ENCODE measurements at regions not wholly inside any gene's neighbourhood (a gene's known extent, or its start where the extent isn't known, plus 50 kb on each side); places are given as distances from the start of the nearest gene placed in this dataset.

DNA sequence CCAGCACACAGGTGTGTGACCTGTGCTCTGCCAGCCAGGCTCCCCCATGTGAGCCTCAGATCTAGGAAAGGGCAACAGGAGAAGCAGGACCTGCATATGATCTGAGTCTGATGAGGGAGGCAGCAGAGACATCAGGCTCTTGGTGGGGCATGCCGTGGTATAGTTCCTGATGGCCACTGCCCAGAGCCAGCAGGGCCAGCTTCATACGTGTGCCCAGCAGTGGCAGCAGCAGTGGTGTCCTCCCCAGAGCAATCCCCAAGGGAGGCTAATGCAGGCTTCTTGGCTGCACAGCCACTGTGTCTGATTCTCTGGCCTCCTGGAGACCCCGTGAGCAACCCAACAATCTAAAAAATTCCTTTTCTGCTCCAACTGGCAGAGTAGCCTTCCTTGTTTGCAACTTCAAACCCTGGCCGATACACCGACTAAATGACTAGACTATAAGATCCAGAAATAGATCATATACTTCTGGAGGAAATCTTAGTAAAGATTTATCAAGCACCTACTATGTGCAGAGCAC lies 230.6 kb upstream of the ZMIZ1 start:
- Histone ChIP-seq H3K27ac (replicated peaks; ENCODE audit: low read length) (no peak overlapping the region), H3K4ac (ENCODE audit: low read length) (no peak overlapping the region), H3K9ac (ENCODE audit: low read depth, low read length, poor library complexity) (no peak overlapping the region), H3K4me3 (ENCODE audit: low read length in 2 of 2) (no peak overlapping the region), H2AFZ (ENCODE audit: low read length) (no peak overlapping the region), H2BK5ac (ENCODE audit: low read length) (no peak overlapping the region), H2AK5ac (ENCODE audit: low read depth, low read length) (peak overlapping the region; percentile 48), H4K8ac (ENCODE audit: low read depth, low read length) (no peak overlapping the region), H2BK120ac (ENCODE audit: low read depth, low read length) (no peak overlapping the region), H4K91ac (ENCODE audit: low read depth, low read length, poor library complexity) (peak overlapping the region; percentile 82), H3K27me3 (ENCODE audit: control insufficient read depth in 3 of 3, insufficient read depth in 3 of 3, low read depth in 1 of 3, low read length in 3 of 3) (peaks cover 0 to 3% (median 0%) of the 10 kb centered on the region in 3 experiments), H3K9me3 (replicated peaks in 1 of 2; ENCODE audit: control insufficient read depth in 2 of 2, insufficient read depth in 1 of 2, low read depth in 1 of 2, low read length in 2 of 2) (no peaks in the 10 kb centered on the region), H3K4me1 (ENCODE audit: control insufficient read depth in 2 of 2, insufficient read depth in 1 of 2, low read depth in 1 of 2, low read length in 2 of 2) (peaks cover 0 to 5% of the 10 kb centered on the region in 2 donors), H2BK12ac (ENCODE audit: low read length) (no peak overlapping the region), H3K36me3 (replicated peaks in 1 of 2; ENCODE audit: control insufficient read depth in 2 of 2, insufficient read depth in 2 of 2, low read length in 2 of 2) (no peaks in the 10 kb centered on the region), H3K18ac (ENCODE audit: low read length) (peak overlapping the region; percentile 7), H2BK15ac (ENCODE audit: low read length) (peak overlapping the region; percentile 86), H3K23ac (ENCODE audit: low read depth, low read length, poor library complexity) (no peak overlapping the region), H3K79me1 (ENCODE audit: low read depth, low read length) (no peaks in the 10 kb centered on the region), H3K14ac (ENCODE audit: low read length) (peak overlapping the region; percentile 4), H3K4me2 (ENCODE audit: insufficient read depth, low read length, poor library complexity, severe bottlenecking) (no peak overlapping the region)
- no peak for DNase-seq (ENCODE audit: low spot score)
- no CpG with 5 or more reads among the region's 5 CpGs for WGBS, 2 donors (ENCODE audit: extremely low coverage in 2 of 2, insufficient read length in 2 of 2, insufficient replicate concordance in 1 of 2)

DNA sequence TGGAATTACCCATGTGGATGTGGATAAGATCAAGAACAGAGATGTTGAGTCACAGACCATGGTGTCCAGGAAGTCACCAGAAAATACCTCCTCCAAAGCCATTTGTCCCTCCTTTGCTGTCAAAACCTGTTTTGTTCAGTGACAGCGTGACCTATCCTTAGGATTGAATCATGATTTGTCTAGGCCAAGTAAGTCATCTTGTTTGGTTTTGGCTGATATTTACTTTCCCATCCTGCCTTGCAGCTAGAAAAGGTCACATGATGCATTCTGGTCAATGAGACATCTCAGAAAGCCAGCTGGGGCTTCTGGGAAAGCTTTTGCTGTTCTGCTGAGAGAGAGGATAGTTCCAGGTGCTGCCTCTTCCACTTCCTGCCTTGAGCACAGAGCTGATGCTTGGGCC lies 225.3 kb upstream of the ZMIZ1 start:
- Histone ChIP-seq H3K4me3 (ENCODE audit: low read length in 2 of 2) (no peak overlapping the region), H3K14ac (ENCODE audit: low read length) (no peak overlapping the region), H3K27me3 (ENCODE audit: control insufficient read depth in 3 of 3, insufficient read depth in 3 of 3, low read depth in 1 of 3, low read length in 3 of 3) (peaks cover 0 to 5% (median 0%) of the 10 kb centered on the region in 3 experiments), H3K4ac (ENCODE audit: low read length) (no peak overlapping the region), H3K23ac (ENCODE audit: low read depth, low read length, poor library complexity) (no peak overlapping the region), H3K4me1 (ENCODE audit: control insufficient read depth in 2 of 2, insufficient read depth in 1 of 2, low read depth in 1 of 2, low read length in 2 of 2) (peaks cover 0 to 11% of the 10 kb centered on the region in 2 donors), H2AFZ (ENCODE audit: low read length) (no peak overlapping the region), H3K9ac (ENCODE audit: low read depth, low read length, poor library complexity) (no peak overlapping the region), H3K79me1 (ENCODE audit: low read depth, low read length) (no peaks in the 10 kb centered on the region), H2BK120ac (ENCODE audit: low read depth, low read length) (no peak overlapping the region), H2BK5ac (ENCODE audit: low read length) (no peak overlapping the region), H2BK12ac (ENCODE audit: low read length) (no peak overlapping the region), H3K4me2 (ENCODE audit: insufficient read depth, low read length, poor library complexity, severe bottlenecking) (no peak overlapping the region), H2BK15ac (ENCODE audit: low read length) (no peak overlapping the region), H3K9me3 (replicated peaks in 1 of 2; ENCODE audit: control insufficient read depth in 2 of 2, insufficient read depth in 1 of 2, low read depth in 1 of 2, low read length in 2 of 2) (no peaks in the 10 kb centered on the region), H3K36me3 (replicated peaks in 1 of 2; ENCODE audit: control insufficient read depth in 2 of 2, insufficient read depth in 2 of 2, low read length in 2 of 2) (no peaks in the 10 kb centered on the region), H4K91ac (ENCODE audit: low read depth, low read length, poor library complexity) (no peak overlapping the region), H4K8ac (ENCODE audit: low read depth, low read length) (no peak overlapping the region), H2AK5ac (ENCODE audit: low read depth, low read length) (no peak overlapping the region), H3K18ac (ENCODE audit: low read length) (no peak overlapping the region), H3K27ac (replicated peaks; ENCODE audit: low read length) (no peak overlapping the region)
- no peak for DNase-seq (ENCODE audit: low spot score)
- no CpG with 5 or more reads among the region's 1 CpG for WGBS, 2 donors (ENCODE audit: extremely low coverage in 2 of 2, insufficient read length in 2 of 2, insufficient replicate concordance in 1 of 2)

DNA sequence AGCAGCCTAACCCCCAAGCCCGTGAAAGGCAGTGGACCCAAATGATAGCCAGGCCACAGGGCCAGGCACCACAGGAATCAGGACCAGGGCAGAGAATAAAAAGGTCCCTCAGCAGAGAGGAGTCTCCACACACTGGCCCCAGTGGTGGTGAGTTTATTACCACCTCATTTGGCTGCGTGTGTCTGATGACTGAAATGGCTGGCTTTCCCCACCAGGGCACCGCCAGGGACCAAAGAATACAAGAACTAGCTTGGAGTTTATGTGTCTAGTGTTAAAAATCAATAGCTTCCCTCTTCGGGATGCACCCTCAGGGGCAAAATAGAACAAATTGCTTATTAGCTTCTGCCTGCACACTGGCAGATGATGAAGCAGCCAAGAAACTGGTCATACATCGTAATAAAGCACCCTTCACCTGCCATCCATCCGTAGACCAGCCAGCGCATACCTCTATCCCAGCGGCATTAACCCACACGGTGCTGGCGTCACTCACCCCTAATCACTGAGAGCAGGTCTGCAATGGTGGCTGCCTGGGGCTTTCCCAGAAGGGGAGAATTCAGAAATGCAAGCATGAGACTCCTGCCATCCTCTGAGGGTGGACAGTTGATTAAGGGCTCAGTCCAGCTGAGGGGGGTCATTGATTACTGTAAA lies 223.7 kb upstream of the ZMIZ1 start:
- no peak overlapping the region for H3K27ac ChIP-seq (replicated peaks; ENCODE audit: low read length)
- no peak overlapping the region for H3K14ac ChIP-seq (ENCODE audit: low read length)
- H3K36me3 ChIP-seq (replicated peaks in 1 of 2; ENCODE audit: control insufficient read depth in 2 of 2, insufficient read depth in 2 of 2, low read length in 2 of 2): no peaks in the 10 kb centered on the region
- no peak for DNase-seq (ENCODE audit: low spot score)
- no peak overlapping the region for H3K18ac ChIP-seq (ENCODE audit: low read length)
- H3K23ac ChIP-seq (ENCODE audit: low read depth, low read length, poor library complexity): no peak overlapping the region
- no peak overlapping the region for H3K9ac ChIP-seq (ENCODE audit: low read depth, low read length, poor library complexity)
- no peak overlapping the region for H2BK120ac ChIP-seq (ENCODE audit: low read depth, low read length)
- H3K4me1 ChIP-seq (ENCODE audit: control insufficient read depth in 2 of 2, insufficient read depth in 1 of 2, low read depth in 1 of 2, low read length in 2 of 2): peaks cover 0 to 11% of the 10 kb centered on the region in 2 donors
- no peak overlapping the region for H2BK15ac ChIP-seq (ENCODE audit: low read length)
- H3K4ac ChIP-seq (ENCODE audit: low read length): no peak overlapping the region
- no peaks in the 10 kb centered on the region for H3K79me1 ChIP-seq (ENCODE audit: low read depth, low read length)
- WGBS, 2 donors (ENCODE audit: extremely low coverage in 2 of 2, insufficient read length in 2 of 2, insufficient replicate concordance in 1 of 2): no CpG with 5 or more reads among the region's 10 CpGs
- peak overlapping the region; percentile 52 for H2BK12ac ChIP-seq (ENCODE audit: low read length)
- no peak overlapping the region for H2AK5ac ChIP-seq (ENCODE audit: low read depth, low read length)
- H2AFZ ChIP-seq (ENCODE audit: low read length): no peak overlapping the region
- no peaks in the 10 kb centered on the region for H3K9me3 ChIP-seq (replicated peaks in 1 of 2; ENCODE audit: control insufficient read depth in 2 of 2, insufficient read depth in 1 of 2, low read depth in 1 of 2, low read length in 2 of 2)
- H4K91ac ChIP-seq (ENCODE audit: low read depth, low read length, poor library complexity): no peak overlapping the region
- no peak overlapping the region for H2BK5ac ChIP-seq (ENCODE audit: low read length)
- H4K8ac ChIP-seq (ENCODE audit: low read depth, low read length): no peak overlapping the region
- H3K4me3 ChIP-seq (ENCODE audit: low read length in 2 of 2): no peak overlapping the region
- H3K4me2 ChIP-seq (ENCODE audit: insufficient read depth, low read length, poor library complexity, severe bottlenecking): no peak overlapping the region
- peaks cover 0 to 9% (median 0%) of the 10 kb centered on the region in 3 experiments for H3K27me3 ChIP-seq (ENCODE audit: control insufficient read depth in 3 of 3, insufficient read depth in 3 of 3, low read depth in 1 of 3, low read length in 3 of 3)

DNA sequence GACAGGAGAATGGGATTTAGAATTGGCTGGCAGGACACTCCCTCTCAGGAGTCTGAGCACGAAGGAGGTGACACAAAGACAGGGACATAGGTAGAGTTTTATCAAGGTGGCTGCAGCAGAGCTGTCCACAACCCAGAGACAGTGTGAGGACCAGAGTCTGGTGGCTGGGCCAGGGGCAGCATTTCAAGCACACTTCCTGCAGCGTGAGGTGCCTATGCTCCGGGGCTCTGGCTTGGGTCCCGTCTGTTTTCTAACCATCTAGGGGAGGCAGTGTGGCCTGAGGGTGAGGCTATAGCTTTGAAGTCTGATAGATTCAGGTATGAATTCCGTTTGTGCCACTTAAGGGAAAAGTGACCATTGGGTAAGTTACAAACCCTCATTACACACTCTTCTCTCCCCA lies 222.7 kb upstream of the ZMIZ1 start:
- no peak overlapping the region for H2AK5ac ChIP-seq (ENCODE audit: low read depth, low read length)
- no peak overlapping the region for H2BK12ac ChIP-seq (ENCODE audit: low read length)
- no peak overlapping the region for H3K9ac ChIP-seq (ENCODE audit: low read depth, low read length, poor library complexity)
- H3K27me3 ChIP-seq (ENCODE audit: control insufficient read depth in 3 of 3, insufficient read depth in 3 of 3, low read depth in 1 of 3, low read length in 3 of 3): peaks cover 0 to 9% (median 0%) of the 10 kb centered on the region in 3 experiments
- H3K4me2 ChIP-seq (ENCODE audit: insufficient read depth, low read length, poor library complexity, severe bottlenecking): no peak overlapping the region
- no CpG with 5 or more reads among the region's 5 CpGs for WGBS, 2 donors (ENCODE audit: extremely low coverage in 2 of 2, insufficient read length in 2 of 2, insufficient replicate concordance in 1 of 2)
- H2AFZ ChIP-seq (ENCODE audit: low read length): no peak overlapping the region
- no peaks in the 10 kb centered on the region for H3K36me3 ChIP-seq (replicated peaks in 1 of 2; ENCODE audit: control insufficient read depth in 2 of 2, insufficient read depth in 2 of 2, low read length in 2 of 2)
- peaks cover 0 to 10% of the 10 kb centered on the region in 2 donors for H3K4me1 ChIP-seq (ENCODE audit: control insufficient read depth in 2 of 2, insufficient read depth in 1 of 2, low read depth in 1 of 2, low read length in 2 of 2)
- no peaks in the 10 kb centered on the region for H3K79me1 ChIP-seq (ENCODE audit: low read depth, low read length)
- H4K8ac ChIP-seq (ENCODE audit: low read depth, low read length): no peak overlapping the region
- no peak overlapping the region for H3K27ac ChIP-seq (replicated peaks; ENCODE audit: low read length)
- no peak overlapping the region for H3K18ac ChIP-seq (ENCODE audit: low read length)
- H2BK5ac ChIP-seq (ENCODE audit: low read length): no peak overlapping the region
- no peaks in the 10 kb centered on the region for H3K9me3 ChIP-seq (replicated peaks in 1 of 2; ENCODE audit: control insufficient read depth in 2 of 2, insufficient read depth in 1 of 2, low read depth in 1 of 2, low read length in 2 of 2)
- H3K4ac ChIP-seq (ENCODE audit: low read length): no peak overlapping the region
- no peak overlapping the region for H4K91ac ChIP-seq (ENCODE audit: low read depth, low read length, poor library complexity)
- DNase-seq (ENCODE audit: low spot score): no peak
- no peak overlapping the region for H3K23ac ChIP-seq (ENCODE audit: low read depth, low read length, poor library complexity)
- no peak overlapping the region for H3K4me3 ChIP-seq (ENCODE audit: low read length in 2 of 2)
- no peak overlapping the region for H3K14ac ChIP-seq (ENCODE audit: low read length)
- H2BK15ac ChIP-seq (ENCODE audit: low read length): no peak overlapping the region
- no peak overlapping the region for H2BK120ac ChIP-seq (ENCODE audit: low read depth, low read length)

Measured in neuronal stem cell (in vitro differentiated cells).